ENCODE measurements at regions not wholly inside any gene's neighbourhood (a gene's known extent, or its start where the extent isn't known, plus 50 kb on each side); places are given as distances from the start of the nearest gene placed in this dataset.

- TF ChIP-seq EZH2 (IDR thresholded peaks at IDR 0.05; ENCODE audit: borderline replicate concordance, low read depth, low read length, poor library complexity, severe bottlenecking): no peak
- TF ChIP-seq, protein P1, sequence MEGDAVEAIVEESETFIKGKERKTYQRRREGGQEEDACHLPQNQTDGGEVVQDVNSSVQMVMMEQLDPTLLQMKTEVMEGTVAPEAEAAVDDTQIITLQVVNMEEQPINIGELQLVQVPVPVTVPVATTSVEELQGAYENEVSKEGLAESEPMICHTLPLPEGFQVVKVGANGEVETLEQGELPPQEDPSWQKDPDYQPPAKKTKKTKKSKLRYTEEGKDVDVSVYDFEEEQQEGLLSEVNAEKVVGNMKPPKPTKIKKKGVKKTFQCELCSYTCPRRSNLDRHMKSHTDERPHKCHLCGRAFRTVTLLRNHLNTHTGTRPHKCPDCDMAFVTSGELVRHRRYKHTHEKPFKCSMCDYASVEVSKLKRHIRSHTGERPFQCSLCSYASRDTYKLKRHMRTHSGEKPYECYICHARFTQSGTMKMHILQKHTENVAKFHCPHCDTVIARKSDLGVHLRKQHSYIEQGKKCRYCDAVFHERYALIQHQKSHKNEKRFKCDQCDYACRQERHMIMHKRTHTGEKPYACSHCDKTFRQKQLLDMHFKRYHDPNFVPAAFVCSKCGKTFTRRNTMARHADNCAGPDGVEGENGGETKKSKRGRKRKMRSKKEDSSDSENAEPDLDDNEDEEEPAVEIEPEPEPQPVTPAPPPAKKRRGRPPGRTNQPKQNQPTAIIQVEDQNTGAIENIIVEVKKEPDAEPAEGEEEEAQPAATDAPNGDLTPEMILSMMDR (conservative IDR thresholded peaks at IDR 0.05; ENCODE audit: low read depth, low read length): no peak
Measured at GRCh38 chr5:53397845-53398244, 82.6 kb upstream of the FST start.
